CD1c-positive myeloid dendritic cell (primary cell): ENCODE measurements at regions not wholly inside any gene's neighbourhood (a gene's known extent, or its start where the extent isn't known, plus 50 kb on each side); places are given as distances from the start of the nearest gene placed in this dataset.

Experiments
- DNase-seq: peaks from one replicate; pipeline ENCODE4 v3.0.0-alpha.2; 2016; ENCODE audit errors: extremely low spot score

GRCh38 chr7:80984619-80985018 is 65.8 kb upstream of the SEMA3C start:
- DNase-seq, result no peak

DNA sequence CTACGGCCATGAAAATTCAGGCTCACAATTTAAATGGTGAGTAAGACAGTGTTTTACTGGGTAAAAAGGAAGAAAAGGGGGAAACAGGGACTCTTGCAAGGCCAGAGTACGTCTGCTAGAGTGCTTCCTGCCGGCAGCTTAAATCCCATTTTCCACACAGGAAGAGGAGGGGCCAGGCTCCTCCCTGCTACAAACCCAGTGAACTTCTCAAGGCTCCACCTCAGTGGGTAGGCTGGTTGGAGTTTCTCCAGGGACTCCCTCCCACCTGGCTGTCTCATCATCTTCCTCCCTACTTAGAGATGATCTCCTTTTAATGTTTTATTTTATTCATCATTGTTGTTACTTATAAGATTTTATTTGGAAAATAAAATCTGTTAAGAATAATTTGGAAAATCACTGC is 62.6 kb upstream of the SEMA3C start:
- DNase-seq, result no peak

GRCh38 chr7:80977751-80978150 is 58.9 kb upstream of the SEMA3C start:
- no peak for DNase-seq

- no peak for DNase-seq
These were observed 55.8 kb upstream of the SEMA3C start for GRCh38 chr7:80974396-80975358.

- no peak for DNase-seq
These were observed 52.4 kb upstream of the SEMA3C start for GRCh38 chr7:80971225-80971624.
